ENCODE measurements at regions not wholly inside any gene's neighbourhood (a gene's known extent, or its start where the extent isn't known, plus 50 kb on each side); places are given as distances from the start of the nearest gene placed in this dataset.

- no peak for DNase-seq (ENCODE audit: low spot score)
Measured at GRCh38 chr17:34527908-34528470, 51.4 kb upstream of the TMEM132E start.

GRCh38 chr17:34527136-34527907 is 52.1 kb upstream of the TMEM132E start:
- DNase-seq (ENCODE audit: low spot score): no peak

GRCh38 chr17:34525651-34526050 is 53.7 kb upstream of the TMEM132E start:
- no peak for DNase-seq (ENCODE audit: low spot score)

- no peak for DNase-seq (ENCODE audit: low spot score)
Measured at GRCh38 chr17:34521955-34522354, 57.4 kb upstream of the TMEM132E start.

DNA sequence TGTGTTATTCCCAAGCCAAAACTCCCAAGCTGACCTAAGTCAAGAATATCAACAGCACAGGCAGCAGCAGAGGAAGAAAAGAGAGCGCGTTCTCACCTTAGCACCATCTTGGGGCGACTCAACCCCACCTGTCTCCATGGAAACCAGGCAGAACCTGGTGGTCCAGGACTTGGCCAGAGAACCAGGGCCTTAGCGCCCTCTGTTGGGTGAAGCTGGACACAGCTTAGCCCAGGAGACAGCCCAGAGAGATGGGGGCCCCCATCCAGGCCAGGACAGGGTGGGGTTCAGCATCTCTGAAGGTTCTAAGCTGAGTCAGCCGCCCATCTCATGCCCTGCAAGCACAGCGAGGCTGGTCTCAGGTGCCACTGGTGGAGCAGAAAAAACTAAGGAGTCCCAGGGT is 60.1 kb upstream of the TMEM132E start:
- peak; percentile 17 for DNase-seq (ENCODE audit: low spot score)

- DNase-seq (ENCODE audit: low spot score): no peak
Measured at GRCh38 chr17:34517406-34517805, 62.0 kb upstream of the TMEM132E start.

GRCh38 chr17:34511931-34512330 is 67.5 kb upstream of the TMEM132E start:
- no peak for DNase-seq (ENCODE audit: low spot score)

- DNase-seq (ENCODE audit: low spot score): no peak
Measured at GRCh38 chr17:34511265-34511664, 68.1 kb upstream of the TMEM132E start.

GRCh38 chr17:34504814-34505484 is 74.4 kb upstream of the TMEM132E start:
- DNase-seq (ENCODE audit: low spot score): no peak

DNA sequence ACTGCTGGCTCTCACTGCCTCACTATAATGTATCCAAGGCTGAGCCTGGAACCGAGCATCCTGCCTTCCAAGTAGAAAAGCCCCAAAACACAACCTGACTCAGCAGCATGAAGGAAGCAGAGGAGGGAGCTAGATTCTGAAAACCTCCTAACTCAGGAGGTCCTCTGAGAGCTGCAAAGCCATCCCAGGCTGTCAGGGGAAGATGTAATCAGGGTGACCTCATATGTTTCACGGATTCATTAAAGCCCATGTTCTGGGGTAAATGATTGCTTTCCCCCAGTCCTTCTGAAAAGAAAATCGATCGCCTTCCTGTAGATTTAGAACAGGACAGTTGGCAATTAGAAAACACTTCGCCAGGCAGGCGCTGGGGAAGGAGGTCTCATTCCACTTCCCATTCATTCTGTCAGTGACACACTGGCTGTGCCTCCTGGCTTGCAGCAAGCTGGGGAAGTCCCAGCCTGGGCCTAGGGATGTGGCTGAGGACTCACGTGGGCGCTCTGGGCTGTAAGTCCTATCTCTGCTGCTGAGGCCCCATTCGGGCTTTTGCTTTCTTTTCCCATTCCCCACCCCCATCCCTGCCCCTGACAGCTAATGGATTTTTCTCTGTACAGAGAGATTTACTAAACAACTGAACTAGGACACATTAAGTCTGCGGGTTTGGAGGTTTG is 75.7 kb upstream of the TMEM132E start:
- no peak for DNase-seq (ENCODE audit: low spot score)

- no peak for DNase-seq (ENCODE audit: low spot score)
Measured at GRCh38 chr17:34502426-34502825, 77.0 kb upstream of the TMEM132E start.

- no peak for DNase-seq (ENCODE audit: low spot score)
Measured at GRCh38 chr17:34499576-34499975, 79.8 kb upstream of the TMEM132E start.

DNA sequence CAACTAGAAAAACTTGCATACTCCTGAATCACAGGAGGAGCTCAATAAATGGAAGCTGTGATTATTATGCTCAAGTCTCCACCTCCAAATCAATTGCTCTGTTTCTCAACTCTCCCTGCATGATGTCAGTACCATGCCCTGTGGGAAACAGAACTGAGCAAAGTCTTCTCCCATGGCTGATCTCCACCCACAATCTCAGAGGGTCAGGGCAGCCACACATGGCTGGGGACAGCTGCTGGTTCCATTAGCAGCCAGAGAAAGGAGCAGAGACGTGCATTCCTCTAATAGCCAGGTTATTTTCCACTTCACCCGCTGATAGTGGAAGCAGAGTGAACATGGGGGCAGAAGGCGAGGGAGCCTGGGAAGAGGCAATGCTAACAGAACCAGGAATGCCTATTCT is 85.5 kb upstream of the TMEM132E start:
- DNase-seq (ENCODE audit: low spot score): no peak

DNA sequence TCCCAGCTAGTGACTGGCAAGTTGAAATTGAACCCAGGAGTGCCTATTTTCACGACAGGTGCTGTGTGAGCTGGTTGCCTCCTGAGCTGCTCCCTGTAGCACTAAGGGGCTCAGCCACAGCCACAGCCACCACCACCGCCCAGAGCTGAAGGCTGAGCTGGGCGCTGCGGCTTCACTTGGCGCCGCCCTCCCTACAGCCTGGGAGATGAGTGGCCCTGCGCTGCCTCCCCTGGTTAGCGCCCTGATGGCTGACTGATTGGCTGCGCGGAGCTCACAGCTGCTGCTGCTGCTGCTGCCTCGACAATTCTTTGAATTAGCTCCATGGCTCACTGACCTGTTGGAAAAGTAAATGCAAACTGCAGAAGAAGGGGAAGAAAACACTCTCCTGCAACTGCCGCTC is 91.8 kb upstream of the TMEM132E start:
- no peak for DNase-seq (ENCODE audit: low spot score)

GRCh38 chr17:34486761-34487160 is 92.6 kb upstream of the TMEM132E start:
- no peak for DNase-seq (ENCODE audit: low spot score)

GRCh38 chr17:34485999-34486398 is 93.4 kb upstream of the TMEM132E start:
- peak; percentile 33 for DNase-seq (ENCODE audit: low spot score)

- no peak for DNase-seq (ENCODE audit: low spot score)
Measured at GRCh38 chr17:34484193-34484733, 95.1 kb upstream of the TMEM132E start.

DNA sequence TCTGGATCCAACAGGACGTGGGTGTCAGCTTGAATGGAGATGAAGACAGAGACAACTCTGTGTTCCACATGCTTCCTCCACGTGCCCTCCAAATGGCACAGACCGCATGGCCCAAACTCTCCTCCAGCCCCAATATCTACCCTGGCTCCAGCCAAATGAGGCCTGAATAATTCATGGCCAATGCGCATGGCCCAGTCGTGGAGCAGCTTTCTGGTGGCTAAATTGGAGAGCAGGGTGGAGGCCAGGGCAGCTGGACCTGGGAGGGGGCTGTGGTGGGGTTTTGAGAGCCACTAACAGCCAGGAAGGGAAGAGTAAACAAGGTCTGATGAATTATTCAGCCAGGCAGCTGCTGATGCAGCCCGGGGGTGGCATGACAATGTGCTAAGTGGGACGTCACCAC is 96.7 kb upstream of the TMEM132E start:
- DNase-seq (ENCODE audit: low spot score): no peak

GRCh38 chr17:34481779-34482178 is 97.6 kb upstream of the TMEM132E start:
- no peak for DNase-seq (ENCODE audit: low spot score)

- no peak for DNase-seq (ENCODE audit: low spot score)
Measured at GRCh38 chr17:34479371-34479770, 100.0 kb upstream of the TMEM132E start.

GRCh38 chr17:34478244-34478643 is 101.1 kb upstream of the TMEM132E start:
- DNase-seq (ENCODE audit: low spot score): no peak

- no peak for DNase-seq (ENCODE audit: low spot score)
Measured at GRCh38 chr17:34475296-34475695, 104.1 kb upstream of the TMEM132E start.

- DNase-seq (ENCODE audit: low spot score): no peak
Measured at GRCh38 chr17:34474706-34475105, 104.7 kb upstream of the TMEM132E start.

All from activated CD4-positive, alpha-beta T cell treated with anti-CD3 and anti-CD28 coated beads, Interleukin-2, Interleukin-4, amounts not matched to agents 100 ng/mL and 50 ng/mL, durations not matched to agents 16 hours and 8 hours (primary cell).